K562 (cell line): ENCODE measurements at regions not wholly inside any gene's neighbourhood (a gene's known extent, or its start where the extent isn't known, plus 50 kb on each side); places are given as distances from the start of the nearest gene placed in this dataset.

ENCODE experiments used
- ATAC-seq: fragments of 200-7000 bp; cut with Tn5 transposase; 3 replicates; pipeline ENCODE4 v1.9.1; 2020; ENCODE audit warnings: moderate library complexity
- BruUV-seq: library from RNA; stranded (reverse); fragments of 400-500 nt; replicated peaks from 2 replicates; lab custom pipeline; 2021; lab: Mats Ljungman, UMichigan
- CTCF ChIA-PET: fragments of 300-600 bp; formaldehyde crosslinking; extraction: SDS; loops from one replicate; lab custom pipeline; 2021; ENCODE audit warnings: low intra/inter-chr PET ratio; lab: Yijun Ruan, JAX
- POLR2A ChIA-PET: fragments of 300-600, 350-650 bp; sonication (Branson Sonifier 250); formaldehyde crosslinking; extraction: SDS; loops from one replicate; lab custom pipeline; 2021; ENCODE audit warnings: antibody characterized with exemption, inconsistent platforms; lab: Yijun Ruan, JAX
- DNase-seq, 4 experiments: peaks; one replicate each; pipeline versions ENCODE4 v3.0.0 to v3.0.0-alpha.2; 2011 to 2018; ENCODE audit warnings: low spot score in 3 of 4, mixed read lengths in 3 of 4; ENCODE audit errors: extremely low read depth in 1 of 4
- FAIRE-seq: peaks from 2 replicates; lab custom pipeline; 2011; peaks lifted over from hg19 to GRCh38; lab: Jason Lieb, UNC
- H2AFZ ChIP-seq: 2 replicates; pipeline ENCODE4 v1.6.0; 2011; ENCODE audit warnings: low read depth, low read length, control low read depth, inconsistent platforms
- H3K27ac ChIP-seq: fragments of 200-600 bp; 3 replicates; pipeline ENCODE4 v1.8.0; 2011; ENCODE audit warnings: low read depth, mild to moderate bottlenecking, control low read depth, inconsistent platforms, low read length, moderate library complexity, mixed read lengths; ENCODE audit errors: extremely low read depth
- H3K27me3 ChIP-seq, 2 experiments: fragments of 300-600 bp in 1 of 2; 2 replicates in 1 of 2; 3 replicates in 1 of 2; pipeline versions ENCODE4 v1.6.0 to v1.8.0; 2011; ENCODE audit warnings: inconsistent platforms in 2 of 2, low read length in 2 of 2, mild to moderate bottlenecking in 1 of 2, mixed read lengths in 1 of 2, moderate library complexity in 1 of 2; ENCODE audit not compliant: control insufficient read depth in 2 of 2, insufficient read depth in 2 of 2
- H3K36me3 ChIP-seq: fragments of 300-600 bp; 3 replicates; pipeline ENCODE4 v1.8.0; 2011; ENCODE audit warnings: mild to moderate bottlenecking, low read length, inconsistent platforms; ENCODE audit not compliant: control insufficient read depth, insufficient read depth
- H3K4me1 ChIP-seq, 2 experiments: fragments of 200-600 bp in 1 of 2; replicated peaks in 1 of 2; 2 replicates in 1 of 2; 3 replicates in 1 of 2; pipeline versions ENCODE4 v1.5.1 to v1.8.0; 2011; ENCODE audit warnings: inconsistent platforms in 2 of 2, low read length in 2 of 2, mild to moderate bottlenecking in 1 of 2, mixed read lengths in 1 of 2, moderate library complexity in 1 of 2; ENCODE audit not compliant: control insufficient read depth in 2 of 2, insufficient read depth in 2 of 2
- H3K4me2 ChIP-seq: 2 replicates; pipeline ENCODE4 v1.6.1; 2011; ENCODE audit warnings: low read length, control low read depth, inconsistent platforms, mixed read lengths; ENCODE audit not compliant: insufficient read depth
- H3K4me3 ChIP-seq: fragments of 200-600 bp; sonication (generic), shearing (Covaris generic); 2 replicates; pipeline ENCODE4 v1.5.1; 2016; ENCODE audit warnings: control low read depth, inconsistent platforms
- H3K79me2 ChIP-seq: fragments of 200-600 bp; 3 replicates; pipeline ENCODE4 v1.8.0; 2011; ENCODE audit warnings: low read length, inconsistent platforms; ENCODE audit not compliant: control insufficient read depth, insufficient read depth
- H3K9ac ChIP-seq, 2 experiments: 2 replicates each; pipeline versions ENCODE4 v1.6.0 to v1.6.1; 2011; ENCODE audit warnings: low read depth in 2 of 2, low read length in 2 of 2, control low read depth in 1 of 2, inconsistent platforms in 1 of 2, mild to moderate bottlenecking in 1 of 2, mixed read lengths in 1 of 2; ENCODE audit not compliant: insufficient read depth in 1 of 2
- H3K9me1 ChIP-seq: one replicate; pipeline ENCODE4 v1.6.0; 2011; ENCODE audit warnings: inconsistent platforms, mild to moderate bottlenecking, low read length, moderate library complexity; ENCODE audit not compliant: control insufficient read depth, insufficient read depth
- H3K9me3 ChIP-seq: replicated peaks from 2 replicates; pipeline ENCODE4 v1.5.1; 2011; ENCODE audit warnings: low read depth, low read length, inconsistent platforms; ENCODE audit not compliant: control insufficient read depth, insufficient read depth
- H4K20me1 ChIP-seq: replicated peaks from 2 replicates; pipeline ENCODE4 v1.6.1; 2011; ENCODE audit warnings: low read length, inconsistent platforms, mixed read lengths; ENCODE audit not compliant: control insufficient read depth, insufficient read depth
- CAMTA2 ChIP-seq: fragments of 250-450 bp; sonication (Bioruptor Pico); conservative IDR thresholded peaks from 2 replicates; pipeline ENCODE4 v1.5.1; 2022
- LEF1 ChIP-seq: fragments of 450-650 bp; IDR thresholded peaks from 2 replicates; pipeline ENCODE4 v1.6.1; 2016; ENCODE audit warnings: mild to moderate bottlenecking
- MCM2 ChIP-seq: fragments of 450-650 bp; IDR thresholded peaks from 2 replicates; pipeline ENCODE4 v1.6.1; 2017; ENCODE audit warnings: low read depth, mild to moderate bottlenecking
- PTTG1 ChIP-seq: fragments of 450-650 bp; IDR thresholded peaks from 2 replicates; pipeline ENCODE4 v1.6.1; 2016; ENCODE audit warnings: low read depth, mild to moderate bottlenecking, missing genetic modification characterization, missing compliant biosample characterization
- SMAD4 ChIP-seq: fragments of 250-450 bp; sonication (Bioruptor Pico); conservative IDR thresholded peaks from 2 replicates; pipeline ENCODE4 v1.8.0; 2021; ENCODE audit warnings: inconsistent platforms, mild to moderate bottlenecking, moderate library complexity
- ZBTB17 ChIP-seq: fragments of 450-650 bp; formaldehyde crosslinking; IDR thresholded peaks from 2 replicates; pipeline ENCODE4 v1.4.0; 2020; ENCODE audit warnings: mild to moderate bottlenecking
- ZNF175 ChIP-seq: fragments of 200-800 bp; sonication (Bioruptor generic); IDR thresholded peaks from 2 replicates; pipeline ENCODE4 v1.6.1; 2016; ENCODE audit warnings: low read depth, mild to moderate bottlenecking, missing genetic modification characterization, missing compliant biosample characterization
- ZNF232 ChIP-seq: sonication (generic); formaldehyde crosslinking; IDR thresholded peaks from 2 replicates; pipeline ENCODE4 v1.8.0; 2022; ENCODE audit warnings: mild to moderate bottlenecking, missing genetic modification reagents
- WGBS: fragments of 100-300 bp; shearing (Covaris generic); methylation state at CpG from one replicate; pipeline ENCODE4 v1.1.6; 2016; ENCODE audit warnings: low coverage, mixed read lengths; ENCODE audit not compliant: insufficient coverage; ENCODE audit errors: missing lambda C conversion rate; 5-methylcytosine and 5-hydroxymethylcytosine counted together
- in situ Hi-C: fragments of 300-500 bp; cut with MboI; formaldehyde crosslinking; loops from 4 replicates; pipeline ENCODE4 v1.15.0; 2018; ENCODE audit warnings: inconsistent platforms, mixed read lengths
- intact Hi-C: fragments of 100-400 bp; cut with micrococcal nuclease; formaldehyde crosslinking; loops from 2 replicates; pipeline ENCODE4 v1.14.2; 2022
- TF ChIP-seq, protein P1 (sequence below), 2 experiments: fragments of 450-650 bp in 1 of 2; IDR thresholded peaks; 2 replicates each; pipeline ENCODE4 v1.6.1; 2011 to 2017; ENCODE audit warnings: low read depth in 2 of 2, antibody characterized with exemption in 1 of 2, borderline replicate concordance in 1 of 2, low read length in 1 of 2, mild to moderate bottlenecking in 1 of 2, mixed read lengths in 1 of 2; ENCODE audit not compliant: control insufficient read depth in 1 of 2

DNA sequence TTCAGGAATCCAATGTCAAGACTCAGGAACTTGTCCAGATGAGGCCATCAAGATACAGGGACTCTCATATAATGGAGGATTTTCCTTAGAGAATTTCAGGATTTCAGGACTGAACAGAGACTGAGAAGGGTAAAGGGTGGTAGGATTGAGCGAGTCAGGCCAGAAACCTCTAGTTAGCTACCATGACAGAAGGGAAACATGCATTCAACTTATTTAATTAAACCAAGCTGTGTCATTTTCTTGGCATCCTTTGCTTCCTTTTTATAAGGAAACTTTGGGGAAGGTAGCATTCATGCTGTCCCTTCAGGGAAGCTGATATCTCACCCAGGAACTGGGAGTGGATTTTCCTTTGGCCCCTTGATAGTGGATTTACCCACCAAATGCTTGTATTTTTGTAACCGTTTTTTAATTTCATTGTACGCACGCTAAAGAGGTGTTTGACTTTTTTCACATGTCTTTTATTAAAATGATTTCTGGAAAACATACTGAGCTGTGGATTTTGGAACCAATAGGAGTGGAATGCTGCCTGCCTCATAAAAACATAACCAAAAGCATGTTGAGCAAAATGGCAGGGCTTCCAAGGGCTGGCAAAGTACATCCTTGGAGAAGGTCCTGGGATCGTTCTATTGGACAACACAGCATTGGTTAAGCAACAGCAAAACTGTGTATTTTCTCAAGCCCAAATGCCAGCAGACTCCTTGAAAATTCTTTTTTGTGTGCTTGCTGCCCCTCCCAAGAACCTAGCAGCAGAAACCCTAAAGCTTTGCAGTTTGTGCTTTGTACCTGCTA, 104.5 kb downstream of the CXCL12 start (continued):
- TF ChIP-seq ZBTB17 (CRISPR knock-in tag) (no peak), ZNF175 (CRISPR knock-in tag) (no peak)
- TF ChIP-seq, all 486 proteins: peak for 0

DNA sequence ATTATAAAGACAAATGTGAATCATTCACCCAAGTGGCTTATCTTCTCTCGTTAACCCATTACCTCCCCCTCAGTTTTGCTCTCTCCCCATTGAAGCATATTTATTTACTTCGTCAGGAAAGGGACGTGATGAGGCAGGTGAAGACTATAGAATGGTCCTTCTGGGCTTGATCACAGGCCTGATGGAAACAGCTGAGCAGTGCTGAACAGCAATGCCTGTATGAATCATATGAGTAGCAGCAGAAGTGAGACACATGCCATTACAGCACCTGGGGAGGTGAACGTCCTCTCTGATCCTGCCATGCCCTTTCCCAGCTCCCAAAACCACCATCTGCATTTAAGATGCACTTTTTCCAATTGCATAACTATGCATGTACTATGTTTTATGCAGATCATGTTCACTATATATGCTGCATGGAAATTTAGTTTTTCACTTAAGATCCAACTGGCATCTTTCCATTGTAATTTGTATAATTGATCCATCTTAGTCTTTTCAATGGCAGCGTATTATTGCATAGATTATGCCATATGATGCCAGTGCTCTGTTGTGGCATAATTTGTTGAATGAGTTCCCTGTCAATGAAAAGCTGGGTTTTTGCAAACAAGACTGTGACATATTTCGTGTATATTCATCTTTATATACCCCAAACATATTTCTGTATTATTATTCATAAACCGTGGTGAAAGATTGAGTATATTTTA, 105.3 kb downstream of the CXCL12 start:
- intact Hi-C loops = no loop called here
- no peak for FAIRE-seq
- BruUV-seq = no TSS peak
- Histone ChIP-seq H3K9me1 (no peaks in the 10 kb centered on the region), H3K27ac (no peak overlapping the region), H2AFZ (no peak overlapping the region), H3K9me3 (no peaks in the 10 kb centered on the region)
- DNase-seq = no peak
- ATAC-seq = no peak
- no peak for TF ChIP-seq SMAD4 (CRISPR knock-in tag)
- TF ChIP-seq MCM2 = no peak
- no peak for TF ChIP-seq ZNF232 (CRISPR knock-in tag)
- TF ChIP-seq LEF1 = no peak
- TF ChIP-seq CAMTA2 = no peak
- no peak for TF ChIP-seq PTTG1 (tag)
- TF ChIP-seq, protein P1, sequence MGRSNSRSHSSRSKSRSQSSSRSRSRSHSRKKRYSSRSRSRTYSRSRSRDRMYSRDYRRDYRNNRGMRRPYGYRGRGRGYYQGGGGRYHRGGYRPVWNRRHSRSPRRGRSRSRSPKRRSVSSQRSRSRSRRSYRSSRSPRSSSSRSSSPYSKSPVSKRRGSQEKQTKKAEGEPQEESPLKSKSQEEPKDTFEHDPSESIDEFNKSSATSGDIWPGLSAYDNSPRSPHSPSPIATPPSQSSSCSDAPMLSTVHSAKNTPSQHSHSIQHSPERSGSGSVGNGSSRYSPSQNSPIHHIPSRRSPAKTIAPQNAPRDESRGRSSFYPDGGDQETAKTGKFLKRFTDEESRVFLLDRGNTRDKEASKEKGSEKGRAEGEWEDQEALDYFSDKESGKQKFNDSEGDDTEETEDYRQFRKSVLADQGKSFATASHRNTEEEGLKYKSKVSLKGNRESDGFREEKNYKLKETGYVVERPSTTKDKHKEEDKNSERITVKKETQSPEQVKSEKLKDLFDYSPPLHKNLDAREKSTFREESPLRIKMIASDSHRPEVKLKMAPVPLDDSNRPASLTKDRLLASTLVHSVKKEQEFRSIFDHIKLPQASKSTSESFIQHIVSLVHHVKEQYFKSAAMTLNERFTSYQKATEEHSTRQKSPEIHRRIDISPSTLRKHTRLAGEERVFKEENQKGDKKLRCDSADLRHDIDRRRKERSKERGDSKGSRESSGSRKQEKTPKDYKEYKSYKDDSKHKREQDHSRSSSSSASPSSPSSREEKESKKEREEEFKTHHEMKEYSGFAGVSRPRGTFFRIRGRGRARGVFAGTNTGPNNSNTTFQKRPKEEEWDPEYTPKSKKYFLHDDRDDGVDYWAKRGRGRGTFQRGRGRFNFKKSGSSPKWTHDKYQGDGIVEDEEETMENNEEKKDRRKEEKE (IDR thresholded peaks at IDR 0.05; ENCODE audit: borderline replicate concordance in 1 of 2, control insufficient read depth in 1 of 2, low read depth in 2 of 2, low read length in 1 of 2) = no peak
- TF ChIP-seq, all 486 proteins: peak for 0
- Histone ChIP-seq H3K4me1 (peaks cover 3 to 5% of the 10 kb centered on the region in 2 experiments; a peak in 2 of 5 replicates), H3K4me2 (no peak overlapping the region), H3K9ac (no peak overlapping the region), H3K27me3 (0 out of 5 replicates have a peak, but pooled peaks cover 0 to 5% of the 10 kb centered on the region in 2 experiments), H4K20me1 (no peaks in the 10 kb centered on the region), H3K4me3 (no peak overlapping the region), H3K79me2 (no peaks in the 10 kb centered on the region), H3K36me3 (no peaks in the 10 kb centered on the region)
- 4% methylated on average over 7 of the region's 7 CpGs for WGBS
- in situ Hi-C loops = no loop called here
- CTCF ChIA-PET = no interaction called here
- POLR2A ChIA-PET = no interaction called here
